Neural cell (in vitro differentiated cells): ENCODE measurements at regions not wholly inside any gene's neighbourhood (a gene's known extent, or its start where the extent isn't known, plus 50 kb on each side); places are given as distances from the start of the nearest gene placed in this dataset.

Experiments
- H2AFZ ChIP-seq: fragments of 200-600, 300-800 bp; sonication (generic), shearing (Covaris generic); 2 replicates; pipeline ENCODE4 v1.6.0; 2014; ENCODE audit warnings: low read depth, mild to moderate bottlenecking, antibody characterized with exemption, low read length, moderate library complexity
- H3F3A ChIP-seq: fragments of 200-600 bp; shearing (Covaris generic); 2 replicates; pipeline ENCODE4 v1.6.1; 2016; ENCODE audit warnings: mild to moderate bottlenecking, moderate library complexity, mixed read lengths, antibody characterized with exemption, low read length; ENCODE audit not compliant: insufficient read depth, poor library complexity, severe bottlenecking
- H3K27ac ChIP-seq: fragments of 200-600, 300-800 bp; sonication (generic), shearing (Covaris generic); 2 replicates; pipeline ENCODE4 v1.5.1; 2014; ENCODE audit warnings: mild to moderate bottlenecking, low read length, moderate library complexity
- H3K27me3 ChIP-seq: fragments of 300-800, 200-600 bp; sonication (generic), shearing (Covaris generic); 2 replicates; pipeline ENCODE4 v1.6.0; 2014; ENCODE audit warnings: mild to moderate bottlenecking, low read depth, low read length, moderate library complexity; ENCODE audit not compliant: insufficient read depth
- H3K36me3 ChIP-seq: fragments of 300-800, 200-600 bp; sonication (generic), shearing (Covaris generic); 2 replicates; pipeline ENCODE4 v1.5.1; 2014; ENCODE audit warnings: mild to moderate bottlenecking, antibody characterized with exemption, low read length, moderate library complexity; ENCODE audit not compliant: insufficient read depth
- H3K4me2 ChIP-seq: fragments of 300-800, 200-600 bp; sonication (generic), shearing (Covaris generic); 2 replicates; pipeline ENCODE4 v1.6.0; 2014; ENCODE audit warnings: mild to moderate bottlenecking, low read length
- H3K4me3 ChIP-seq: fragments of 300-800, 200-600 bp; sonication (generic), shearing (Covaris generic); 2 replicates; pipeline ENCODE4 v1.5.1; 2014; ENCODE audit warnings: mild to moderate bottlenecking, low read length, moderate library complexity
- H3K79me2 ChIP-seq: fragments of 200-600 bp; shearing (Covaris generic); replicated peaks from 2 replicates; pipeline ENCODE4 v1.6.0; 2014; ENCODE audit warnings: mild to moderate bottlenecking, low read length, moderate library complexity; ENCODE audit not compliant: insufficient read depth
- H3K9ac ChIP-seq: fragments of 300-800, 200-600 bp; sonication (generic), shearing (Covaris generic); 2 replicates; pipeline ENCODE4 v1.6.1; 2016; ENCODE audit warnings: mild to moderate bottlenecking, low read length, mixed read lengths
- H3K9me2 ChIP-seq: fragments of 200-600 bp; shearing (Covaris generic); 2 replicates; pipeline ENCODE4 v1.6.1; 2016; ENCODE audit warnings: mild to moderate bottlenecking, low read length, mixed read lengths; ENCODE audit not compliant: insufficient read depth
- H3K9me3 ChIP-seq: fragments of 200-600, 300-800 bp; sonication (generic), shearing (Covaris generic); 2 replicates; pipeline ENCODE4 v1.6.1; 2016; ENCODE audit warnings: mild to moderate bottlenecking, mixed run types, low read length, moderate library complexity, mixed read lengths
- H4K20me1 ChIP-seq: fragments of 200-600 bp; shearing (Covaris generic); 2 replicates; pipeline ENCODE4 v1.6.1; 2016; ENCODE audit warnings: mild to moderate bottlenecking, mixed run types; ENCODE audit not compliant: insufficient read depth
- CTCF ChIP-seq: fragments of 450-650 bp; IDR thresholded peaks from 2 replicates; pipeline ENCODE4 v1.5.1; 2014; ENCODE audit warnings: antibody characterized with exemption, mild to moderate bottlenecking, moderate library complexity; ENCODE audit not compliant: poor library complexity, severe bottlenecking
- EP300 ChIP-seq: fragments of 450-650 bp; conservative IDR thresholded peaks from 2 replicates; pipeline ENCODE4 v1.6.1; 2014; ENCODE audit warnings: antibody characterized with exemption, mild to moderate bottlenecking, moderate library complexity; ENCODE audit not compliant: poor library complexity, severe bottlenecking
- EZH2 ChIP-seq: fragments of 200-600, 300-800 bp; shearing (Covaris generic), sonication (generic); IDR thresholded peaks from 2 replicates; pipeline ENCODE4 v1.6.1; 2014; ENCODE audit warnings: antibody characterized with exemption, low read length, borderline replicate concordance, mild to moderate bottlenecking; ENCODE audit not compliant: insufficient read depth, poor library complexity, severe bottlenecking
- MXI1 ChIP-seq: fragments of 450-650 bp; conservative IDR thresholded peaks from 2 replicates; pipeline ENCODE4 v1.6.1; 2014; ENCODE audit warnings: antibody characterized with exemption, mild to moderate bottlenecking; ENCODE audit not compliant: poor library complexity, severe bottlenecking
- POLR2AphosphoS5 ChIP-seq: IDR thresholded peaks from 2 replicates; pipeline ENCODE4 v1.6.1; 2012
- RAD21 ChIP-seq: fragments of 450-650 bp; conservative IDR thresholded peaks from 2 replicates; pipeline ENCODE4 v1.6.1; 2014; ENCODE audit warnings: antibody characterized with exemption, mild to moderate bottlenecking, moderate library complexity
- REST ChIP-seq: IDR thresholded peaks from 2 replicates; pipeline ENCODE4 v1.6.1; 2012; ENCODE audit warnings: borderline replicate concordance
- SMC3 ChIP-seq: fragments of 450-650 bp; conservative IDR thresholded peaks from 2 replicates; pipeline ENCODE4 v1.6.1; 2014; ENCODE audit warnings: antibody characterized with exemption, mild to moderate bottlenecking, moderate library complexity; ENCODE audit not compliant: poor library complexity
- TAF1 ChIP-seq: IDR thresholded peaks from 2 replicates; pipeline ENCODE4 v1.6.1; 2012; ENCODE audit warnings: low read depth

- Histone ChIP-seq H3K4me3 (no peak overlapping the region), H3K9ac (no peak overlapping the region), H3F3A (no peaks in the 10 kb centered on the region), H2AFZ (no peak overlapping the region), H3K27ac (no peak overlapping the region), H3K4me2 (no peak overlapping the region), H4K20me1 (no peaks in the 10 kb centered on the region), H3K27me3 (no peaks in the 10 kb centered on the region), H3K36me3 (no peaks in the 10 kb centered on the region), H3K79me2 (no peaks in the 10 kb centered on the region), H3K9me3 (no peaks in the 10 kb centered on the region), H3K9me2 (no peaks in the 10 kb centered on the region)
- no peak for TF ChIP-seq SMC3
- TF ChIP-seq MXI1: no peak
- no peak for TF ChIP-seq EZH2
- TF ChIP-seq CTCF: no peak
- no peak for TF ChIP-seq TAF1
- TF ChIP-seq RAD21: no peak
- TF ChIP-seq EP300: no peak
- no peak for TF ChIP-seq POLR2AphosphoS5
- no peak for TF ChIP-seq REST
These were observed 104.0 kb upstream of the H2AZ1 start for GRCh38 chr4:100054071-100054470.

GRCh38 chr4:100049872-100050271 lies 99.8 kb upstream of the H2AZ1 start:
- no peak overlapping the region for H3K4me3 ChIP-seq
- H3F3A ChIP-seq: no peaks in the 10 kb centered on the region
- no peaks in the 10 kb centered on the region for H3K27me3 ChIP-seq
- H2AFZ ChIP-seq: no peak overlapping the region
- H3K9me2 ChIP-seq: no peaks in the 10 kb centered on the region
- H3K9me3 ChIP-seq: no peaks in the 10 kb centered on the region
- H3K9ac ChIP-seq: no peak overlapping the region
- H3K79me2 ChIP-seq: no peaks in the 10 kb centered on the region
- no peaks in the 10 kb centered on the region for H3K36me3 ChIP-seq
- H4K20me1 ChIP-seq: no peaks in the 10 kb centered on the region
- H3K27ac ChIP-seq: no peak overlapping the region
- H3K4me2 ChIP-seq: no peak overlapping the region
- TF ChIP-seq POLR2AphosphoS5 (no peak), SMC3 (no peak), CTCF (no peak), EZH2 (no peak), TAF1 (no peak), EP300 (no peak), REST (no peak), RAD21 (no peak), MXI1 (no peak)
